ENCODE measurements at regions not wholly inside any gene's neighbourhood (a gene's known extent, or its start where the extent isn't known, plus 50 kb on each side); places are given as distances from the start of the nearest gene placed in this dataset.

DNA sequence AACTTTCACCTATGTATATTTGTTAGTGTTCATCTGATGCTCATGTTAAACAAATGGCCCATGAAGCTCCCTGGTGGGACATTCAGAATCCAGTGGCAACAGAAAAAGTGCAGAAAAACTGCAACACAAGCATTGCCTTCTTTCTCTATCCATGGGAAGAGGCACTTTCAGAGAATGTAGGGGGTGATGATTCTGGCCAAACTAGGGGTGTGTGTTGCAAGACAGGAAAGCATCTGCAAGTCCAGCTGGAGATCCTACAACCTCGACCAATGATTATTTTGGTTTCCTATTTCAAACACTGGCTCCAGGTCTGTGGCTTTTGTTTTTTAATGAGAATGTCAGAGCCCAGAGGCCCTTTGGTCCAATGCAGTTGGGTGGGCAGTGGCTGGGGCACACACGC, 198.7 kb downstream of the CXCL12 start:
- DNase-seq (ENCODE audit: extremely low read depth, low read depth) = peak; percentile 85
- TF ChIP-seq, protein P1, sequence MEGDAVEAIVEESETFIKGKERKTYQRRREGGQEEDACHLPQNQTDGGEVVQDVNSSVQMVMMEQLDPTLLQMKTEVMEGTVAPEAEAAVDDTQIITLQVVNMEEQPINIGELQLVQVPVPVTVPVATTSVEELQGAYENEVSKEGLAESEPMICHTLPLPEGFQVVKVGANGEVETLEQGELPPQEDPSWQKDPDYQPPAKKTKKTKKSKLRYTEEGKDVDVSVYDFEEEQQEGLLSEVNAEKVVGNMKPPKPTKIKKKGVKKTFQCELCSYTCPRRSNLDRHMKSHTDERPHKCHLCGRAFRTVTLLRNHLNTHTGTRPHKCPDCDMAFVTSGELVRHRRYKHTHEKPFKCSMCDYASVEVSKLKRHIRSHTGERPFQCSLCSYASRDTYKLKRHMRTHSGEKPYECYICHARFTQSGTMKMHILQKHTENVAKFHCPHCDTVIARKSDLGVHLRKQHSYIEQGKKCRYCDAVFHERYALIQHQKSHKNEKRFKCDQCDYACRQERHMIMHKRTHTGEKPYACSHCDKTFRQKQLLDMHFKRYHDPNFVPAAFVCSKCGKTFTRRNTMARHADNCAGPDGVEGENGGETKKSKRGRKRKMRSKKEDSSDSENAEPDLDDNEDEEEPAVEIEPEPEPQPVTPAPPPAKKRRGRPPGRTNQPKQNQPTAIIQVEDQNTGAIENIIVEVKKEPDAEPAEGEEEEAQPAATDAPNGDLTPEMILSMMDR (IDR thresholded peaks at IDR 0.05; ENCODE audit: low read depth, low read length) = no peak

DNA sequence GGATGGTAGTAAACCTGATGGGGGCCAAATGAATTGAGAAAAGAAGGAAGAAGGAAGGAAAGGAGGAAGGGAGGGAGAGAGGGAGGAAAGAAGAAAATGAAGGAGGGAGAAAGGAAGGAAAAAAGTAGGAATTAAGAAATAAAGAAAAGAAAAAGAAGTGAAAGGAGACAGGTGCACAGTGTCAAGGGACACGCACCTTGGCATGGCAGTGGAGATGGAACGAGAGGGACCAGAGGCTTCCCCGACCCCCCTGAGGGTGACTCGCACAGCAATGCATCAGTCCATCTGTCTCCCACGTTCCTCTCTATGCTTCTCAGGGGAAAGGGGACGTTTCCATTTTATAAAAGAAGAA, 199.6 kb downstream of the CXCL12 start:
- DNase-seq (ENCODE audit: extremely low read depth, low read depth) = no peak
- TF ChIP-seq, protein P1 (IDR thresholded peaks at IDR 0.05; ENCODE audit: low read depth, low read length) = no peak

DNA sequence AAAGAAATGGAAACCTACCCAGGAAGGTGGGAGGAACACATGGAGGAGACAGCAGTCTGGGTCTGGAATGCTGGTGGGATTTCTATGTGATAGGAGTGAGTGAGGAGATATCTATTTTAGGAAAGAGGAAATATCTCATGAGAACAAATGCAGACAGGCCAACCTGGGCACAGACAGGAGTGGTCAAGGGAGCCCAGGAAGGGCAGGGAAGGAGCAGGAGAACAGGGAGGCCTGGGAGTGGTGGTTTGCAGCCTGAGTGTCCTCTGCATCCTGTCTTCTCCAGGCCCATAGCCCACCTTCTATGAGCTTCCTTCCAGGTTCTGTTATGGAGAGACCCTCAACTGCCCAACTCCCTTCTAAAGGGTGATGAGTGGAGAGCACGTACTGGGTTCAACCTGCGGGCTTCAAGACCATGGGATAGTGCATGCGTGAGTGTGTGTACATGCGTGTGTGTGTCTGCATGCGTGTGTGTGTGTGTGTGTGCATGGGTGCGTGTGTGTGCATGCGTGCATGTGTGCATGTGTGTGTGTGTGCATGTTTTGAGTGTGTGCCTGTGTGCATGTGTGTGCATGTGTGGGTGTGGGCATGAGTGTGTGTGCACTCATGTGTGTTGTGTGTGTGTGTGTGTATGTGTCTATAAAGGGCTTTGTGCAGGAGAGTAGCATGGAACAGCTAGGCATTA, 200.1 kb downstream of the CXCL12 start:
- TF ChIP-seq, protein P1 (IDR thresholded peaks at IDR 0.05; ENCODE audit: low read depth, low read length) = no peak
- DNase-seq (ENCODE audit: extremely low read depth, low read depth) = no peak

DNA sequence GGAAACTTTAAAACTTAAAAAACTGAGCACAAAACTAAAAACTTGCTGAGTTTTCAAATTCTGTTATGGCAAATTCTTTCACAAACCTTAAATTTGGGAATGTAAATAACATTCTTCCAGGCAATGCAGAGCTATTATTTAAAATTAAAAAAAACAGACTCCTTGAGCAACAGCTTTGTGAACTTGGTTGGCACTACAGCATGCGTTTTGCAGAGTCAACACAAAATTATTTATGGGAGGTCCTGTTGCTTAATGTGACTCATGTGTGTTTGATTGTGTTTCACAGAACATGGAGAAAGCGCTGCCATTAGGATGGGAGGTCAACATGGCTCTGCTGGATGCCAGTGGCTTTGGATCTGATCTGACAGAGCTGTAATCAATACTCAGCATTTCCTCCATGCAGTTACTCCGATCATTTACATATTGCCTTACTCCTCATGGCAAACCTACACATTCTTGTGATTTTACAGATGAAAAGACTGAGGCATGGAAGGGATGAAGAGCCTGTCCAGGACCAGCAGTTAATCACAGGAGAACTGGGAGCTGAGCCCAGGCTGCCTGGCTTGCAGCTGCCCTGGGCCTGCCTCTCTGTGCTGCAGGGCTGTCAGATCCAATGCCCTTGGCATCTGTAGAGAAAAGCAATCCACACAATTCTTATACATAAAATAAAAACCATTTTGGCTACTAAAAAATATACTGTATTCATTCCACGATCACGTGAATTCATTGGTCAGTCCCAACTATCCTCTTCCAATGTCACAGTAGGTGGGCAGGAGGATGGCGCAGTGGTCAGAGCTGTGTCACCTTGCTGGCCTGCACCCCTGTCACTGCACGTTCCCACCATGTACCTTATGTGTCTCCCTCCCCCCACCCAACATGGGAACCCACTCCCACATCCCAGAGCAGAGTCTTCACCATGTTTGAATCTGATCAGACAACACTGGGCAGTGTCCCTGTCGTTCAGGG, 200.9 kb downstream of the CXCL12 start:
- TF ChIP-seq, protein P1 (IDR thresholded peaks at IDR 0.05; ENCODE audit: low read depth, low read length) = no peak
- DNase-seq (ENCODE audit: extremely low read depth, low read depth) = peak; percentile 87

DNA sequence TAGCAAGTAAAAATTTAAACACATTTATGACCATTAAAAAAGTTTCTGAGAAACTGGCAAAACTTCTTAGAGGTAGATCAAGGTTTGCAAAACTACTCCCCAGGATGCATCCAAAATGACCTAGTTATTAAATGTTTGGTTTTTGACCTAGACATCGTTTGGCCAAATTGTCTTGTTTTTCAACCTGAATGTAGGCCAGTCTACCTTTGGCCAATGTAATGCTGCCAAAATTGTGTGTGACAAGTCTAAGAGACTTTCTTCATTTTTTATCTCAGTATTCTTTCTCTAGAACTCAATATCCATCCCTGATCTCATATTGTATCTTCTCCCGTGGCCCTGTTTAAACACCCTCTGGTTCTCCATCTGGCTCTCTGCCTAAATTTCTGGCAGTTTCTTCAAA, 202.0 kb downstream of the CXCL12 start:
- DNase-seq (ENCODE audit: extremely low read depth, low read depth) = no peak
- TF ChIP-seq, protein P1 (IDR thresholded peaks at IDR 0.05; ENCODE audit: low read depth, low read length) = no peak

DNA sequence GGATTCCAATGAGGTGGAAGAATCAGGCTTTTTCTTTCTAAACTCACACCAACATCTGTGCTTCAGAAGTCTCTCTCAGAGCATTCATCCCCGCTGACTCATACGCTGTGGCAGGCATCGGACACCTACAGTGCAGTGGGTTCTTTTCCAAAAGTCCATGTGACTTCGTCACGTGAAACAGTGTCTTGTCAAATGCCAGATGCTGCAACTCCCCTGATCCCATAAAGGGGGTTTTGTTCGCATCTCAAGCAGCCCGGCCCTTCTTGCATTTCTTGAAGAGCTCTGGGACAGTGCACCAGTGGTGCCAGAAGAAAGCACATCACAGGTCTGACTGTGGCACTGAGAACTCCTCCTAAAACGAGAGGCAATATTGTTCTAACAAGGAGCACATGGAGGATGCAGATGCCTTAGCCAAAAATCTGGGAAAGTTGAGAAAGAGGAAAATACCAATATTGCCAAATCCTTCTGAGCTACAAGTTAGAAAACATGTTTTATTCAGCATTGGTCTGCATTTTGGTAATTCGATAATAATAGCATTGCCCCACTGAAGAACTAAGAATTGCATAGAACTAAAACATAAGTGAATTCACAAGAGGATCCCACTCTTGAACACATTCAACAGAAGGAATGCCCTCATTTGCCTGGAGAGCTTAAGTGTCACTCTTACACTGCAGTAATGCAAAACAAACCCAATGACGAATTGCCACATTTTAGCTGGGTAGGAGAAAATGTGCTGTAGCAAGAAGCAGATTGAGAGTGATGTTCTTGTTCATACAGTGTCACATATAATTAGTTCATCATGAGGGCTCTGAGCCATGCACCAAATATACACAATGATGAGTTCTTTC, 204.4 kb downstream of the CXCL12 start:
- TF ChIP-seq, protein P1 (IDR thresholded peaks at IDR 0.05; ENCODE audit: low read depth, low read length) = no peak
- DNase-seq (ENCODE audit: extremely low read depth, low read depth) = peak; percentile 92
